ENCODE measurements at regions not wholly inside any gene's neighbourhood (a gene's known extent, or its start where the extent isn't known, plus 50 kb on each side); places are given as distances from the start of the nearest gene placed in this dataset.

GRCh38 chr5:8870349-8870958 is 675.4 kb downstream of the SEMA5A start:
- no peak for DNase-seq

- no peak for DNase-seq
Observed at GRCh38 chr5:8870959-8871355, 674.9 kb downstream of the SEMA5A start.

GRCh38 chr5:8871446-8871845 is 674.4 kb downstream of the SEMA5A start:
- DNase-seq, result no peak

GRCh38 chr5:8875722-8876121 is 670.2 kb downstream of the SEMA5A start:
- DNase-seq, result no peak

- no peak for DNase-seq
Observed at GRCh38 chr5:8879248-8879647, 666.6 kb downstream of the SEMA5A start.

GRCh38 chr5:8884029-8884428 is 661.8 kb downstream of the SEMA5A start:
- DNase-seq, result no peak

GRCh38 chr5:8892926-8893325 is 652.9 kb downstream of the SEMA5A start:
- DNase-seq, result no peak

- no peak for DNase-seq
Observed at GRCh38 chr5:8894031-8894430, 651.8 kb downstream of the SEMA5A start.

- DNase-seq, result no peak
Observed at GRCh38 chr5:8895062-8895461, 650.8 kb downstream of the SEMA5A start.

GRCh38 chr5:8895599-8895998 is 650.3 kb downstream of the SEMA5A start:
- no peak for DNase-seq

- DNase-seq, result no peak
Observed at GRCh38 chr5:8897316-8897715, 648.6 kb downstream of the SEMA5A start.

GRCh38 chr5:8905021-8905420 is 640.9 kb downstream of the SEMA5A start:
- DNase-seq, result no peak

- DNase-seq, result no peak
Observed at GRCh38 chr5:8906303-8906967, 639.4 kb downstream of the SEMA5A start.

- DNase-seq, result no peak
Observed at GRCh38 chr5:8907168-8907868, 638.6 kb downstream of the SEMA5A start.

GRCh38 chr5:8908055-8908683 is 637.7 kb downstream of the SEMA5A start:
- DNase-seq, result peak; percentile 61

GRCh38 chr5:8912106-8912505 is 633.8 kb downstream of the SEMA5A start:
- no peak for DNase-seq

GRCh38 chr5:8913522-8913921 is 632.4 kb downstream of the SEMA5A start:
- no peak for DNase-seq

- no peak for DNase-seq
Observed at GRCh38 chr5:8919096-8919495, 626.8 kb downstream of the SEMA5A start.

- DNase-seq, result no peak
Observed at GRCh38 chr5:8923526-8923925, 622.3 kb downstream of the SEMA5A start.

- no peak for DNase-seq
Observed at GRCh38 chr5:8924054-8924793, 621.7 kb downstream of the SEMA5A start.

- no peak for DNase-seq
Observed at GRCh38 chr5:8930021-8930420, 615.9 kb downstream of the SEMA5A start.

GRCh38 chr5:8934455-8934854 is 611.4 kb downstream of the SEMA5A start:
- DNase-seq, result no peak

GRCh38 chr5:8940934-8941333 is 604.9 kb downstream of the SEMA5A start:
- DNase-seq, result no peak
